Stimulated activated CD8-positive, alpha-beta memory T cell treated with anti-CD3 and anti-CD28 coated beads, Interleukin-2, amount 100 ng/mL, for 48 hours (primary cell): ENCODE measurements at regions not wholly inside any gene's neighbourhood (a gene's known extent, or its start where the extent isn't known, plus 50 kb on each side); places are given as distances from the start of the nearest gene placed in this dataset.

Source experiments
- DNase-seq, 2 donors: peaks; one replicate each; pipeline ENCODE4 v3.0.0-alpha.2; 2020; ENCODE audit warnings: low read depth in 2 of 2

DNA sequence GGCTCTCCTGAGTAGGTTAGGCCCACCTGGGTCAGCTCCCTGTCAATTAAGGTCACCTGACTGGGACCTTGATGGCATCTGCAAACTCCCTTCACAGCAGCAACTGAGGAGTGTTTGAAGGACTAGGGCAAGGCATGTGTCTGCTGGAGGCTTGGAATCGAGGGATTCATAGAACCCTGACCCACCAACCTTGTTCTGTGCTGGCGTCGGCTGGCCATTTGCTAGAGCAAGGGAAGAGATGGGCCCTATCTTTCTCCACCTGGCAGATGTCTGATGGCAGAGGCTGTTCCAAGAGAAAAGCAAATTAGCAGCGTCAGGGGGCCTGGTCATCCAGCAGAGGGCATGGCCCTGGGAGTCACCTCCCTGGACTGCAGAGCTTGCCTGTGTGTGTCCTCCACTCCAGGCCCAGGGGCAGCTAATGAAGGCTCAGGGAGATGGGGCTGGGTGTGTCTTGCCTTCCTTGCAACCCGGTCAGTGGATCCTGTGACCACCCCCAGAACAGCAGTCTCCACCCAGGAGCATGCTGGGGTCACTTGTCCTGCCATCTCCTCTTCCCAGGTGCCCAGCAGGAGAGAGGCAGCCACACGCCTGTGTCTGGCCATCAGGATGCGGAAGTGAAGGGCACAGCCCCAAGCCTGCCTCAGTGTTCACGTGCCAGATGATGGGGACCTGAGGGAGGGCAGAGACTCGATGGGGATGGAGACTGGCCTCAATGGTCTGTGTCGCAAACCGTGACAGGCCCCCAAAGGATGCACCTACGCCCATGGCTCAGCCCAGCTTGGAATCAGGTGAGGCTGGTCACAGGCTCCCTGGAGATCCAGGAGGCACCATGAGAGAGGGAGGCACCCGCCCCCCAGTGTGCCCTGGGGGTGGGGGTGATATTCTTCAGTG, 53.9 kb downstream of the BARX1 start:
- DNase-seq, result no peak

DNA sequence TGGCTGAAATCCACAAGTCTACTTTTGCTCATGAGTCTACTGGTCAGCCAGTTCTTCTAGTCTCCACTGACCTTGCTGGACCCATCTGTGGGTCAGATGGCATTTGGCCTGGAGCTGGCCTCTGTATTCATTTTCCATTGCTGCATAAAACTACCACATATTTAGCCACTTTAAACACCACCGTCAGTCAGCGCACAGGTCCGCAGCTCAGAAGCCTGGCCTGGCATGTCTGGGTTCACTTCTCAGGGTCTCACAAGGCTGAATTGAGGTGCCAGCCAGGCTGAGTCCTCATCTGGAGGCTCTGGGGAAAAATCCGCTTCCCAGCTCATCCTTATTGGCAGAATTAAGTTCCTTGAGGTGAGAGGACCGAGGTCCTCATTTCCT, 54.7 kb downstream of the BARX1 start:
- no peak for DNase-seq

DNA sequence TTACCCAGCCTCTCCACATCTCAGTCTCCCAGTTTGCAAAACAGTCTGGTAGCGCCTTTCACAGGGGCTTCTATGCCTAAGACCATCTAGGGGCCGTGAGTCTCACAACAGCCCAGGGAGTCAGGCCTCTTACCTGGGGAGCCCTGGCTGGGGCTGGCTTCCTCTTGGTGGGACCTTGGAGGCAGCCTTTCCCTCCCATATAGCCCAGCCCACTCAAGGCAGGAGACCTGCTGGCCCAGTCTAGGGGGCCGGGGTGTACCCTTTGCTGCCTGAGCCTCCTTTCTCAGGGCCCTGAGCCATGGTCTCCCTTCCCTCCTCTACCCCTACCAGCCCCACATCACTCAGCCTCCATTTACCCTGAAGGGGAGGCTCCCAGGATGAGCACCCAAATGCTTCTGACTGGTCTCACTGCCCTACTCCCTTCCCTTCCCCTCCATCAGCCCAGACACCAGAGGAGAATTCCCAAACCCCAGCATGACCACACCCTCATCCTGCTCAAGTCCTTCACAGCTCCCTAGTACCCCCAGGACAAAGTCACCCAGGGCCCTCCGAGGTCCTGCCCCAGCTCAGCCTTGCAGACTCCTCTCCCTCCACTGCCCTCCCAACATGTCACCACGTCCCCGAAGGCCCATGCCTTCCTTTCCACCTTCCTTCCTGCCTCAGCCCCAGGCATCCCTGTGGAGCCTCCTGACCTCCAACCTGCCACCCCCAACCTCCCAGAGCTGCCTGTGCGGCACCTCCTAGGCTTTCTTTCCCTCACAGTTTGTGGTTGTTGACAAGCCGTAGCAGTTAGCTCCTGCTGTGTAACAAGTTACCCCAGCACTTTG, 55.3 kb downstream of the BARX1 start:
- DNase-seq, result no peak

DNA sequence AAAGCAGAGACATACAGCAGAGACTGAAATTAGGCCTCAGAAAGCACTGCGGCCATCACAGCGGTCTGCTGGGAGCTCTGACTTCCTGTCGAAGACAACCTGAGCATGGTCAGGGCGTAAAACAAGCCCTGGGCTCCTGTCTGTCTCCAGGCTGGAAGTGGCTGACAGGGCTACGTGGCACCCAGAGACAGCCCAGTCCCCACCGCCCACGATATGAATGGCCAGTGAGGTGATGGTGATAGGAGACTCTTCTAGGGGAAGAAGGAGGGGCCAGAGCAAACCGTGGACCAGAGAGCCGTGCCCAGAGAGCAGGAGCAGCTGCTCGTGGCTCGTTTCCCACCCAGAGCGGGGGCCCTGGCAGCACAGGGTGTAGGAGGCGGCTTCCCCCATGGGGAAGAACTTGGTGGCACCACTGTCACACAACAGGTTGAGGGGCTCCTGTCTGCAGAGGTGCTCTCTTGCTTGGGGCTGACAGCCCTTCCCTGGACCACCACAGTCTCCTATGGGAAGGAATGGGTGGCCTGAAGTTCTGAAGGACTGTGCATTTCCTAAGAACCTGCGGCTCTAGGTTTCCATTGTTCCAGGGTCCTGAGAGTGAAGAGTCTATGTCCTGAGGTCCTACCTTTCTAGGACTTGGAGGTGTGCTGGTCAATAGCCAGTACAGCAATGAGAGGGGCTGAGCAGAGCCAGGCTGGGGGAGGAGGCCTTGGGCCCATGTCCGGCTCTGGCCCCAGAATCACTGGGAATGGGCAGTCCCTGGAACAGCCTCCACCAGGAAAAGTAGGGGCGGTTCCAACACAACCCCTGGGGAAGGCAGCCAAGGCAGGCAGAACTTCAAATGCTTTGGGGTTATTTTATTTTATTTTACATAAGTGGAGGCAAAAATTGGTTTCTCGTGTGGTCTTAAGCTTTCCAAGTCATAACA, 56.4 kb downstream of the BARX1 start:
- no peak for DNase-seq

DNA sequence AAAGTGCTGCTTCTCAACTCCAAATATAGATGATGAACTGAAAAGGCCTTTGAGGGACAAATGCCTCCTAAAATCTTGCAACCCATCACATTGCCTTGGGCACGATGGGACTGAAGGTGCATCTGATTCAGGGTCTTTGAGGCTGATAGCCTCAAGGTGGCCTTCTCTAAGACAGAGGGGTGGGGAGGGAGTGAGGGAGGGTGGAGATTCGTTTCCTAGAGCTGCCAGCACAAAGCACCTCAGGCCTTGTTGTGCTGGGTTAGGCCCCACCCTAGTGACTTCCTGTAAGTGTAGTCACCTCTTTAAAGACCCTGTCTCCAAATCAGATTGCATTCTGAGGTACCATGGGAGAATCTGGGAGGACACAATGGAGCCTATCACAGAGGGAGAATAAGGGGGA, 57.1 kb downstream of the BARX1 start:
- DNase-seq, result no peak

DNA sequence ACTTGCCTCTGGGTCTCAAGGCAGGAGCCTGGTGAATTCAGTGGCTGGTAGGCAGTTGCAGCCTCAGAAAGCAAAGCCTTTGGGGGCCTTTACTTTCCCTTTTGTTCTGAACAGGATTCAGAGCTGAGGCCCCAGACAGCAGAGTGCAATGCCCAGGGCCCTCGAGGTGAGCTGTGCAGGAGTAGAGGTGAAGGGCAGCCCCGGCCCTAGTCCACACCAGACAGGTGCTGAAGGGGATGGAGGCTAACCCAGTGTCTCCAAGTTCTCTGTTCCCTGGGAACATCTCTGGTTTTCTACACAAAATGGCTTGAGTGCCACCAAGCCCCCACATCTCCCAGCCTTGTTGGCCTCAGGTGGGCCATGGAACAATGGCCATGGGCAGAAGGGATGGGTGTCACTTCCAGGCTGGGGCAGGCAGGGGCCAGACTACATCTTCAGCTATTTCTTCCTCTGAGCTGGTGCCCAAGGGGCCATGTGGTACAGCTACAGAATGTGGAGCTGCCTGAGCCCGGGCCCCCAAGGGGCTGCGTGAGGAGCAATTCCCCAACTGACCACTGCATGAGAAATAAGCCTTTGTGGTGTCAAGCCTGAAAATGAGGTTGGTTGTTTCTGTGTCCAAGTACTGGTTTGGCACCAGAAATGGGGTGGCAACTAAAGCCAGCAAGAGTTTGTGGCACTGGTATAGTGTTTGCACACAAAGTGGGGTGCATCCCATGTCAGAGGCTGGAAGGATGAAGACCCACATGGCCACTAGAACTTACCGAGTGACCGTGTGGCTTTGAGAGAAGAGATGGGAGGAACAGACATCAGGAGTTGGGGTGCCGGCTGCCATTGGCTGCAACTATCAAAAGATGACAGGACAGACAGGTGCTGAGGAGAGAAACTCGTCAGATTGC, 57.8 kb downstream of the BARX1 start:
- DNase-seq, result no peak

DNA sequence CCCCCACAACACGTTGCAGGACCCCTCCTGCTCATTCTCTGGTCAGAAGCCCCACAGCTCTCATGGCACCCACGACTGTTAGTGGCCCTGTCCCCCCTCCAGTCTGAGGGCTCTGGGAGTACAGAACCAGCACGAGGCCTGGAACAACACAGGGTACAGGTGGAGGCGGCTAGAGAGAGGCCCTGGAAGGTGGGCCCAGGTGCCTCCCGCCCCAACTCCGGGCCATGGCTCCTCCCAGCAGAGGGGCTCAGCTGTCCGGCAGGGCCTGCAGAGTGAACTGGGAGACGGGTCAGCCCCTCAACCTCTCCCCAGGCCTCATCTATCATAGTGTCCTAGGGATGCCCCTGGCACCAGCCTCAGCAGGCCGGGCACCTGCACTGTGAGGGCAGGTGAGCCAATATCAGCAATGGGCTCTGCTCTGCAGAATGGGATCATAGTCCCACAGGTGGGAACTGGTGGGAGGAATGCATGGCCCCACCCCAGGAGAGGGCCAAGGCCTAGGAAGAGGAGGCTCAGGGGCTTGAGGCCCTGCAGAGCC, 58.6 kb downstream of the BARX1 start:
- DNase-seq, result no peak

DNA sequence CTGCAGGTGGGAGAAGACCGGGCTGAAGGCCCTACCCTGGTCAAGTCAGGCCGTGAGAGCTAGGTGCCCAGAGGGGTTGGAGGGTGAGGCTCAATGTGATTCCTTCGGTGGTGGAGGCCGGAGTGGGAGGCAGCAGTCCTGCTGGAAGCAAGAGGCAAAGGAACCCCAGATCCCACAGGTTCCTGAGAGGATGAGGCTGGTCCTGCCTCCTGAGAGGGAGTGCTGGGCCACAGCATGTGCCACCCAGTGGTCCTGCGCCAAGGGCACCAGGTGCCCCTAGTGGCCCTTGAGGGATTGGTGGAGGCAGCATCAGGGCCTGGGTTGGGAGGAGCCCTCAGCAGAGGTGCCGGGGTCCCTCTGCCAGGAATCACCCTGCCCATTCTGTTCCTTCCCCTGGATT, 59.1 kb downstream of the BARX1 start:
- DNase-seq, result no peak

DNA sequence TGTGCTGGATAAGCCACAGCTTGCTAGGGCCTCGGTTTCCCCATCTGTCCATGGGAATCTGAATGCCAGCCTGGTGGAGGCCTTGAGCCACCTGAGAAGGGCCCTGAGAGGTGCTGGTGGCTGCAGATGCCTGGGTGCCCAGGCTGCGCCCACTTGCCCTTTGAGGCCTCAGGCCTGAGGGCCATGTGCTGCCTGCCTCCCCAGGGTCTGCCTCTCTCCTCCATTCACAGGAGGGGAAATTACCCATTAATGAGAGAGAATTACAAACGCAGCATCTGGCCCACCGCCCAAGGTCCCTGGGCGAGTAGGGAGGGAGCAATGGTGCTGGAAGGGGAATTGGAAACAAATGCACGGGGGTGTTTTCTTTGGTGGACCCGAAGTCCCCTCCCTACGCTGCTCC, 59.6 kb downstream of the BARX1 start:
- DNase-seq, result no peak

DNA sequence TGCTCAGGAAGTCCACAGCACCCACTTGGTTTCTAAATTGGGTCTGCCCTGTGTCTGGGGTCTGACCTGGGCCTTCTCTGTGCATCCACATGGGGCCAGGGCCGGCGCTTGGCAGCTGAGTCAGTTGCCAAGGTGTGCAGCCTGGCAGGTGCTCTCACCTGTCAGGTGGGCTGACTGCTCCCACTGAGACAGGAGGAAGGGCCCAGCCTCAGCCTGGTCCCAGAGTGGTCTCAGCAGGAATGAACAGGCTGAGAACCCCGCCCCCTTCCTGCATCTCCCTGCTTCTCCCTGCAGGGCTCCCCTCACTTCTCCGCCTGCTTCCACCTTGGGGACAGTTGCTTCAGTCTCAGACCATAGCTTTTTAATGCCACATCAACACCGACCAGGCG, 60.5 kb downstream of the BARX1 start:
- DNase-seq, result no peak

DNA sequence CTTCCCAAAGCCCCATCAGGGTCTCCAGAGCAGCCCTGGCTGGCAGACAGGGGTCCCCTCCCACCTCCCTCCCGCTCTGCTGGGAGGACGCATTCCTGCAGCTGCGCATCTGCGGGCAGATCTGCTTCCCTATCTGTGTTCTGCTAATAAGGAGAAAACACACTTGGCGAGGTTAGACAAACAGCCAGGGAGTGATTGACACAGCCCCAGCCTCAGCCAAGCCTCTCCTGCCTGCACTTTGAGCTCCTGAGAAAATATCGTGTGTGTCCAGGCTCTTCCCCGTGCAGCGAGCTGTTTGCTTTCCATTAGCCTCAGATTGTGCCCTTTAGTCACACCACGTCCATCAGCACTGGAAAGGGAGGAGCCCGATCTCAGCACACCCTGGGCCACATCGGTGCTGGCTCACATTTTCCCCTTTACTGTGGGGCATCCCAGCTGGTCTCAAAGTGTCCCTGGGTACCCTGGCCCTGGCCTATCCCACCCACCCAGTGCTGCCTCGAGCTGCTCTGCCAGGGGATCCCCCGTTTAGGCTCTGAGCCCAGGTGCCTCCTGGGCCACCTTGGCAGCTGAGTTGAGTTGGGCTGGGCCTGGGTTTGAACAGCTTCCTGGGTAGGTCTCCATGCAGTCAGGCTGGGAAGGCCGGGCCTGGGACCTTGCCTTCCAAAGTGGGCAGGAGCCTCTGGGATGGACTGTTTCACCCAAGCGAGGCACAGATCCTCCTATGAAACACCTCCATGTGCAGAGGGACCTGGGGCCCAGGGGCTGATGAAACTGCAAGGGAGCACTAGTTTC, 61.1 kb downstream of the BARX1 start:
- DNase-seq, result no peak

DNA sequence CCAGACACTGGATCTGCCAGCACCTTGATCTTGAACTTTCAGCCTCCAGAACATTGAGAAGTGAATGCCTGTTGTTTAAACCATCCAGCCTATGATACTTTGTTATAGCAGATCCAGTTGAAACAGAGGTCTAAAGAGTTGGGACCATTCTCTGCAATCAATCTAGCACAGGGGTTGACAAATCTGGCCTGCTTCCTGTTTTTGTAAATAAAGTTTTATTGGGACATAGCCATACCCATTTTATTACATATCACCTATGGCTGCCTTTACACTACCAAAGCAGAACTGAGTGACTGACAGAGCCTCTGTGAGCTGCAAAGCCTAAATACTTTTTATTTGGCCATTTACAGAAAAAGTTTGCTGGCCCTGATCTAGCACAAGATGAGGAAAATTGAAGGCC, 62.0 kb downstream of the BARX1 start:
- DNase-seq, result no peak

DNA sequence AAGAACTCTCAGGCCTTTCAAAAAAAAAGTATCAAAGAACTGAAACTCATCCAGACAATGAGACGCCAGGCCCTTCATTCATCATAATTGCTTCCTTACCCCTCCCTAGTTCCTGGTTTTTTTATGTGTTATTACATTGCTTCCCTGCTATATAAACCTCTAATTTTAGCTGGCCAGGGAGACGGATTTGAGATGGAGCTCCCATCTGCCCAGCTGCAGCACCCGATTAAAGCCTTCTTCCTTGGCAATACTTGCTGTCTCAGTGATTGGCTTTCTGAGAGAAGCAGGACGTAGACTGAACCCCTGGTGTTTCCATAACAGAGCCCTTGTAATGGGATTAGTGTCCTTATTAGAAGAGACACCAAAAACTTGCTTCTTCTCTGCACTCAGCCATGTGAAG, 62.4 kb downstream of the BARX1 start:
- no peak for DNase-seq

DNA sequence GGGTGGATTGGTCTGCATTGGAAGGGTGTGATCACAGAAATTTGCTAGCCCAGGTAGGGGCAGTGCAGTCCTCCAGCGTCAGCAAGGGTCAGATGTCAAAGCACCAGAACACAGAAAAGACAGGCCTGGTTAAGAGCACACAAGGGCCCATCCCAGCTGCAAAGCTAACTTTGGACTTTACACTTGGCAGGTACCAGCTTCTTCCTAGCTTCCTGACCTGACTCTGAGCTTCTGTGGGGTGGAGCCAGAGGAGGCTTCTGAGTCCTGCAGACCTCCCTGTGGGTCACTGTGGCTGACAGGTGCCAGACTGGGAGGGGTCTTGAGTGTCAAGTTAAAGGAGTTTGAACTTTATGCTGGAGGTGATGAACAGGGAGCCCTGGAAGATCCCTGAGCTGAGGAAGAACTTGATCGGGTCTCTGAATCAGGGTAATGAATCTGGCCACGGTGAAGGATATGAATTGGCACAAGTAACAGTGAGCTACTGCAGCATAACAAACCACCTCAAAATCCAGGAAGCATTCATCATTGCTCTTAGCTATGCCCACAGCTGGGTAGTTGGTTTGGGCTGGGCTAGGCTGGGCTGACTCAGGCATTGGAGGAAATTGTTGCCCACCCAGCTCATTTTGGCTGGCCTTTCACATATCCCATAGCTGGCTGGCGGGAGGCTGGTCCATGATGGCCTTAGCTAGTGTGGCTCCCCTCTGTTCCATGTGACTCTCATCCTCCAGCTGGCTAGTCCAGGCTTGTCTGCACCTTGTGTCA, 63.4 kb downstream of the BARX1 start:
- no peak for DNase-seq

DNA sequence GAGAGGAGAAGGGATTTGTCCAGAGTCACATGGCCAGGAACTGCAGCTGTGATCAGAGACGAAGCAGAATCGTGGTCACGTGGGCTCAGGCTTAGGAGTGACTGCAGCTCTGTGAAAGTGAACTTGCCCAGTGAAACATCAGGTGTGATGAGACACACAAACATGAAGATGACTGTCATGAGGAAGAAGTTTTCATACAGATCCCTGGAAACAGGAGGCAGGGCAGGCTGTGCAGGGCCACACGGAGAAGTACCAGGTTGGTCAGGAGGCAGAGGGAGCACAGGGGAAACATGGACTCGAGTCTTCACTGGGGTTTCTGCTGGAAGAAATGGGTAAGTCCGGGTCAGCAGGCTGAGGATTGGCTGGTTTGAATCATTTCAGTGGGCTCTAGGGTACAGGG, 64.1 kb downstream of the BARX1 start:
- DNase-seq, result no peak

DNA sequence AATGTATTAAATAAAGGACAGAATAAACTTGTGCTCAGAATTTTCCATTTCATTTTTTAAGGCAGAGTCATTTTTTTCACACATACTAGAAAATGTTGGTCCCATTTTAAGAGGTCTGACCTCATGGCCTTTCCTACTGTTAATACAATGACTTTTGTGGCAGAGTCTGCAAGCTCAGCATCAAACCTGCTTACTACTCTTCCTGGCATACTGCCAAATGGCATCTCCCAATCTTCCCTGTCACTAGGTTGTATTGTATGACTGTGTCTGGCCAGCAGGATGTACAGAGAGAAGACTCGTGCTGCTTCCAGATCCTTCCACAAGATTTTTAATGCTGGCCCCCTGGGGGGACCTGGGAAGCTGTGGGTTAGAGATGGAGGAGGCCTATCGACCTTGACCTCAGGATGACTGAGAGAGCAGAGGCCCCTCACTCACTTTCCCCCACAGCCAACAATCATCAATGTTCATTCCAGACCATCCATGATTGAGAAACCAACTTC, 64.7 kb downstream of the BARX1 start:
- no peak for DNase-seq

DNA sequence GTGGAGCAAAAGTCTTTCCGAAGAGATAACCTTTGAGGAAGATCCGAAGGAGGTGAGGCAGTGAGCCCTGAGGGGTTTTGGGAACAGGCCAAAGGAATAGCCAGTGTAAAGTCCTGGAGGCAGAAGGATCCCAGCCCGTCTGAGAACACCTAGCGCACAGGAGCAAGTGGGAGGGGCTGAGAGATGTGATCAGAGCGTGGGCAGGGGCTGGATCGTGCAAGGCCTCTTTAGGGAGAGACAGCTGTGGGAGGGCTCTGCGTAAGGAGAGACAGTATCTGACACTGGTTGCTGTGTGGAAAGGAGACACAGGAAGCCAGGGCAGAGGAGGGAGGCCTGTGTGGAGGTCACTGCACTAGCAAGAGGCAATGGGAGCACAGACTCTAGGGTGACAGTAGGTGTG, 68.2 kb downstream of the BARX1 start:
- no peak for DNase-seq

DNA sequence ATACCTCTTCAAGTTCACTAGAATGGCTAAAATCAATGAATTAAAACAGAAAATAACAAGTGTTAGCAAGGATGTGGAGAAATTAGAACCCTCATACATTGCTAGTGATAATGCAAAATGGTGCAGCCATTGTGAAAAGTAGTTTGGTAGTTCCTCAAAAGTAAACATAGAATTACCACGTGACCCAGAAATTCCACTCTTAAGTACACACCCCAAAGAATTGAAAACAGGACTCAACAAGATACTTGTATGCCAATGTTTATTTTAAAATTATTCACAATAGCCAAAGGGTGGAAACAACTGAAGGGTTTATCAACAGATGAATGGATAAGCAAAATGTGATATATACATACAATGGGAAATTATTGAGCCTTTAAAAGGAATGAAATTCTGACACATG, 70.3 kb downstream of the BARX1 start:
- no peak for DNase-seq
